Transverse colon (tissue), 4 donors: ENCODE measurements at regions not wholly inside any gene's neighbourhood (a gene's known extent, or its start where the extent isn't known, plus 50 kb on each side); places are given as distances from the start of the nearest gene placed in this dataset.

ENCODE experiments used
- DNase-seq: peaks from one replicate; pipeline ENCODE4 v3.0.0-alpha.2; 2019
- H3K27ac ChIP-seq, 4 donors: fragments of 200-600 bp; sonication (generic); 2 replicates each; pipeline ENCODE4 v1.5.1; 2016 to 2018; ENCODE audit warnings: inconsistent platforms in 4 of 4
- H3K27me3 ChIP-seq: fragments of 200-600 bp; sonication (generic); 2 replicates; pipeline ENCODE4 v1.5.1; 2017; ENCODE audit warnings: inconsistent platforms
- H3K36me3 ChIP-seq, 4 donors: fragments of 200-600 bp; sonication (generic); 2 replicates each; pipeline ENCODE4 v1.5.1; 2017 to 2019; ENCODE audit warnings: inconsistent platforms in 4 of 4
- H3K4me1 ChIP-seq, 4 donors: fragments of 200-600 bp; sonication (generic); 2 replicates each; pipeline ENCODE4 v1.5.1; 2017 to 2020; ENCODE audit warnings: inconsistent platforms in 4 of 4
- H3K4me3 ChIP-seq, 4 donors: fragments of 200-600 bp; sonication (generic); 1 replicate in 1 of 4; 2 replicates in 3 of 4; pipeline versions ENCODE4 v1.5.1 to v1.6.1; 2017 to 2019; ENCODE audit warnings: inconsistent platforms in 4 of 4
- H3K9me3 ChIP-seq, 2 donors: fragments of 200-600 bp; sonication (generic); 2 replicates each; pipeline ENCODE4 v1.5.1; 2017 to 2019; ENCODE audit warnings: inconsistent platforms in 2 of 2
- EP300 ChIP-seq: sonication (generic); formaldehyde crosslinking; IDR thresholded peaks from one replicate; pipeline ENCODE4 v1.6.1; 2017; ENCODE audit warnings: antibody characterized with exemption, low read depth
- POLR2A ChIP-seq: fragments of 450-650 bp; IDR thresholded peaks from one replicate; pipeline ENCODE4 v1.6.1; 2016; ENCODE audit warnings: antibody characterized with exemption, mild to moderate bottlenecking, moderate library complexity
- POLR2AphosphoS5 ChIP-seq, 3 donors: sonication (generic); formaldehyde crosslinking; IDR thresholded peaks; one replicate each; pipeline ENCODE4 v1.6.1; 2016; ENCODE audit warnings: antibody characterized with exemption in 3 of 3
- WGBS, 2 donors: methylation state at CpG; one replicate each; pipeline ENCODE4 v1.1.5; 2018; ENCODE audit warnings: low coverage in 1 of 2; 5-methylcytosine and 5-hydroxymethylcytosine counted together
- in situ Hi-C, 4 donors: fragments of 200-750 bp; cut with MboI; loops; one replicate each; pipeline versions ENCODE4 v1.15.0 to v1.15.1; 2017; ENCODE audit warnings: low sequenced_read_pairs in 3 of 4, low pct_ligation_motif_present in 1 of 4, low pct_unique_long_range_greater_than_20kb in 1 of 4
- intact Hi-C: fragments of 100-400 bp; cut with DNase I; formaldehyde crosslinking; loops from one replicate; pipeline ENCODE4 v1.15.1; 2023; ENCODE audit warnings: low total_unique reads
- TF ChIP-seq, protein P1 (sequence below), 5 experiments: fragments of 200-600 bp in 3 of 5; fragments of 450-650 bp in 2 of 5; sonication (generic) in 3 of 5; IDR thresholded peaks; 1 replicate in 2 of 5; 2 replicates in 3 of 5; pipeline ENCODE4 v1.5.1; 2016 to 2017; ENCODE audit warnings: antibody characterized with exemption in 5 of 5, inconsistent platforms in 3 of 5, mild to moderate bottlenecking in 2 of 5, moderate library complexity in 1 of 5

GRCh38 chr17:71464751-71465150 is 656.1 kb upstream of the SOX9 start:
- WGBS, 2 donors = 71 to 94% methylated on average over 5 of the region's 5 CpGs
- in situ Hi-C loops (loop anchor here (10.0 to 25.0 kb wide), 5 partner anchors 98 to 1073 kb away; partner anchors contain the start of gene SOX9 (in 2 of the 4)), intact Hi-C loops (no loop called here)
- Histone ChIP-seq H3K9me3 (no peaks in the 10 kb centered on the region), H3K27ac (no peak overlapping the region), H3K27me3 (no peaks in the 10 kb centered on the region), H3K36me3 (no peaks in the 10 kb centered on the region), H3K4me1 (no peaks in the 10 kb centered on the region), H3K4me3 (no peak overlapping the region)
- no peak for DNase-seq
- TF ChIP-seq POLR2AphosphoS5 (IDR thresholded peaks at IDR 0.05) = no peak
- TF ChIP-seq, protein P1, sequence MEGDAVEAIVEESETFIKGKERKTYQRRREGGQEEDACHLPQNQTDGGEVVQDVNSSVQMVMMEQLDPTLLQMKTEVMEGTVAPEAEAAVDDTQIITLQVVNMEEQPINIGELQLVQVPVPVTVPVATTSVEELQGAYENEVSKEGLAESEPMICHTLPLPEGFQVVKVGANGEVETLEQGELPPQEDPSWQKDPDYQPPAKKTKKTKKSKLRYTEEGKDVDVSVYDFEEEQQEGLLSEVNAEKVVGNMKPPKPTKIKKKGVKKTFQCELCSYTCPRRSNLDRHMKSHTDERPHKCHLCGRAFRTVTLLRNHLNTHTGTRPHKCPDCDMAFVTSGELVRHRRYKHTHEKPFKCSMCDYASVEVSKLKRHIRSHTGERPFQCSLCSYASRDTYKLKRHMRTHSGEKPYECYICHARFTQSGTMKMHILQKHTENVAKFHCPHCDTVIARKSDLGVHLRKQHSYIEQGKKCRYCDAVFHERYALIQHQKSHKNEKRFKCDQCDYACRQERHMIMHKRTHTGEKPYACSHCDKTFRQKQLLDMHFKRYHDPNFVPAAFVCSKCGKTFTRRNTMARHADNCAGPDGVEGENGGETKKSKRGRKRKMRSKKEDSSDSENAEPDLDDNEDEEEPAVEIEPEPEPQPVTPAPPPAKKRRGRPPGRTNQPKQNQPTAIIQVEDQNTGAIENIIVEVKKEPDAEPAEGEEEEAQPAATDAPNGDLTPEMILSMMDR (IDR thresholded peaks at IDR 0.05) = no peak
- no peak for TF ChIP-seq POLR2A

GRCh38 chr17:71467719-71468118 is 653.1 kb upstream of the SOX9 start:
- in situ Hi-C loops (loop anchor here (10.0 to 25.0 kb wide), 5 partner anchors 95 to 1070 kb away; partner anchors contain the start of gene SOX9 (in 2 of the 4)), intact Hi-C loops (no loop called here)
- Histone ChIP-seq H3K27ac (no peak overlapping the region), H3K4me3 (no peak overlapping the region), H3K36me3 (no peaks in the 10 kb centered on the region), H3K27me3 (no peaks in the 10 kb centered on the region), H3K4me1 (peaks cover 0 to under 1% (median 0%) of the 10 kb centered on the region in 4 donors), H3K9me3 (no peaks in the 10 kb centered on the region)
- WGBS, 2 donors = 80 to 93% methylated on average over 2 of the region's 2 CpGs
- TF ChIP-seq EP300 (no peak), POLR2A (no peak), POLR2AphosphoS5 (IDR thresholded peaks at IDR 0.05) (no peak)
- TF ChIP-seq, protein P1 (IDR thresholded peaks at IDR 0.05) = no peak
- no peak for DNase-seq

DNA sequence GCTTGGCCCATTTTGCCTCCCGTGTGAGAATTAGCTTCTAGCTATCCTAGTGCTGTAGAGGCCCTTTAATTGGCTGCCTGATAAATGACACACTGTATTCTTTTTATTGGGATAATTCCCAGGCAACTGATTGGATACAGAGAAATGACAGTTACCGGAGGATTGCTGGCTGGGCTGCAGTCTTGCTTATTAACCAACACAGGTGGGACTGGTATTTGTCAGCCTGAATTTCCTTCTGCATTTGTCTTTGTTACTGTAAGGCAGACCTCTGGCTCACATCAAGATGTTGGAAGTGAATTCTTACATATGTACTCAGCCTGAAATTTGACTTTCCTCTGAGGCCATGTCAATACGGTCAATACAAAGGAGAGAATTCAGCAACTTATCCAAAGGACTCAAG is 650.8 kb upstream of the SOX9 start:
- intact Hi-C loops = loop anchor here (10.0 kb wide), 1 partner anchor 1075 kb away; no protein-coding TSS in a partner anchor
- WGBS, 2 donors = 64 to 100% methylated on average over 1 to 3 of the region's 3 CpGs
- in situ Hi-C loops = loop anchor here (25.0 kb wide), 4 partner anchors 92 to 1067 kb away; partner anchors contain the start of gene SOX9 (in 2 of the 4)

More for the DNA sequence above, 650.8 kb upstream of the SOX9 start:
- TF ChIP-seq, protein P1 (IDR thresholded peaks at IDR 0.05) = no peak
- TF ChIP-seq POLR2AphosphoS5 (IDR thresholded peaks at IDR 0.05) (no peak), EP300 (no peak), POLR2A (no peak)
- no peak for DNase-seq
- H3K9me3 ChIP-seq = no peaks in the 10 kb centered on the region
- no peaks in the 10 kb centered on the region for H3K36me3 ChIP-seq
- H3K4me3 ChIP-seq = no peak overlapping the region
- H3K27me3 ChIP-seq = no peaks in the 10 kb centered on the region
- H3K27ac ChIP-seq = no peak overlapping the region
- H3K4me1 ChIP-seq = peaks cover 0 to 5% (median 2%) of the 10 kb centered on the region in 4 donors
